ENCODE measurements at regions not wholly inside any gene's neighbourhood (a gene's known extent, or its start where the extent isn't known, plus 50 kb on each side); places are given as distances from the start of the nearest gene placed in this dataset.
A peak's percentile ranks its signal among the peaks of the same experiment; 100 is the strongest.

- 39% methylated on average over 4 of the region's 4 CpGs for WGBS (ENCODE audit: insufficient coverage, low coverage, low lambda C conversion rate, missing lambda C conversion rate)
- intact Hi-C loops (cut with DNase I) = no loop called here
- Histone ChIP-seq H3K27me3 (no peaks in the 10 kb centered on the region), H3K27ac (no peak overlapping the region), H3K9me3 (no peaks in the 10 kb centered on the region), H3K4me1 (no peaks in the 10 kb centered on the region), H3K4me3 (no peak overlapping the region), H3K36me3 (no peaks in the 10 kb centered on the region)
- TF ChIP-seq POLR2A (IDR thresholded peaks at IDR 0.05) (no peak), CTCF (IDR thresholded peaks at IDR 0.05) (no peak)
- ATAC-seq (no peak), DNase-seq (no peak)
These were observed 74.1 kb upstream of the HDAC9 start for GRCh38 chr7:18421297-18422002.

DNA sequence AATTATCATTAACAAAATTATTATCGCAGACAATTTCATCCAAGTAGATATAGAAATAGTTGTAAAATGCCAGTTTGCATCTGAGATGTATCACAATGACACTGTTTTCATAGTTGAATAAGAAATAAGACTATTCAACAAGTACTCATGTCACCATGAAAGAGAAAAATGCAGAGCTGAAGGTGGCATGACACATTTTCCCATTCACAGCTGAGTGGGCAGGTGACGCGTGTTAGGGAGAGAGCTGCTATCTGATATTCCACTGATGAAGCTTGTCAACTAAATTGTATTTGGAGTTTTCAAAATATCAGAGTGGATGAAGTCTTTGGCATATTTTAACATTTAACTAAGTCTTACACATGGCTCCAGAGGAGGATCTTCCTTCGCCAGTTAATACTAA is 70.3 kb upstream of the HDAC9 start:
- Histone ChIP-seq H3K36me3 (no peaks in the 10 kb centered on the region), H3K4me1 (no peaks in the 10 kb centered on the region), H3K27me3 (no peaks in the 10 kb centered on the region), H3K27ac (no peak overlapping the region), H3K4me3 (no peak overlapping the region), H3K9me3 (no peaks in the 10 kb centered on the region)
- ATAC-seq (no peak), DNase-seq (no peak)
- no peak for TF ChIP-seq POLR2A (IDR thresholded peaks at IDR 0.05)
- TF ChIP-seq CTCF (IDR thresholded peaks at IDR 0.05) = no peak
- 93% methylated on average over 4 of the region's 4 CpGs for WGBS (ENCODE audit: insufficient coverage, low coverage, low lambda C conversion rate, missing lambda C conversion rate)
- intact Hi-C loops (cut with DNase I) = no loop called here

- TF ChIP-seq CTCF (IDR thresholded peaks at IDR 0.05) = no peak
- no peak for TF ChIP-seq POLR2A (IDR thresholded peaks at IDR 0.05)
- H3K27ac ChIP-seq = no peak overlapping the region
- no peaks in the 10 kb centered on the region for H3K27me3 ChIP-seq
- intact Hi-C loops (cut with DNase I) = no loop called here
- no peaks in the 10 kb centered on the region for H3K9me3 ChIP-seq
- 61% methylated on average over 5 of the region's 5 CpGs for WGBS (ENCODE audit: insufficient coverage, low coverage, low lambda C conversion rate, missing lambda C conversion rate)
- no peak for ATAC-seq
- no peak for DNase-seq
- H3K4me1 ChIP-seq = no peaks in the 10 kb centered on the region
- H3K36me3 ChIP-seq = no peaks in the 10 kb centered on the region
- H3K4me3 ChIP-seq = no peak overlapping the region
These were observed 69.6 kb upstream of the HDAC9 start for GRCh38 chr7:18425838-18426445.

DNA sequence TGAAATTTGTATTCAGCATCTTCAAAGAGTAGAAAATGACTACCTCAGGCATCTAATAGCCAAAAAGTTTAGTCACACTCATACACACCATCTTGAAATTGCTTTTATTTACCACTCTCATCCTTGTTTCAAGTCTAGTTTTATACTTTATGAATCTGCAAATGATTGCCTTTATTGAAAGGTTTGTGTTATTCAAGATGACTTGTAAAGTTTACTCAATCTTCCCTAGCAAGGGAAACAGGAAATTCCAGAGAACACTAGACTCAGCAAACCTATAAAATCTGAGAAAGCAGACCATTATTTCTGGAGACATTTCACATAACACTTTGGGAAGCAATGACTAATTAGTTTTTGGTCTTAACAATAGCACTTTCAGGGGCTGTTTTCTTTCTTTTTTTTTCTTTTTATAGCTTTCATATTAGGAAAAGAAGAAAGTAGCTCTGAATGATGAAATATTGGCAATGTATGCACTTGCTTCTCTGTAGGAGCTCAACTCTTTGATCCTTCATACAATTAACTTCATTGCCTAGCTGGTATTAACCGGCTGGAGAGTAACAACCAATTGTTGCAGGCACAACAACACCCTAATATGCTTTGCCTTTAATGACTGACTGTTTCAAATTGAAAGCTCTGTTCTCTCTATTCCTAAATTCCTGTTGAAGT is 68.9 kb upstream of the HDAC9 start:
- intact Hi-C loops (cut with DNase I) = no loop called here
- Histone ChIP-seq H3K27me3 (no peaks in the 10 kb centered on the region), H3K9me3 (no peaks in the 10 kb centered on the region), H3K36me3 (no peaks in the 10 kb centered on the region), H3K4me1 (no peaks in the 10 kb centered on the region), H3K27ac (no peak overlapping the region), H3K4me3 (no peak overlapping the region)
- TF ChIP-seq CTCF (IDR thresholded peaks at IDR 0.05) (no peak), POLR2A (IDR thresholded peaks at IDR 0.05) (no peak)
- ATAC-seq (peak in 2 of 4 donors; percentile 39 to 40), DNase-seq (no peak)
- 36% methylated on average over 1 of the region's 1 CpG for WGBS (ENCODE audit: insufficient coverage, low coverage, low lambda C conversion rate, missing lambda C conversion rate)

Measured in right lobe of liver (tissue), 6 donors.